ENCODE measurements at regions not wholly inside any gene's neighbourhood (a gene's known extent, or its start where the extent isn't known, plus 50 kb on each side); places are given as distances from the start of the nearest gene placed in this dataset.

GRCh38 chr2:79452651-79453050, 60.2 kb upstream of the CTNNA2 start:
- TF ChIP-seq, protein P1, sequence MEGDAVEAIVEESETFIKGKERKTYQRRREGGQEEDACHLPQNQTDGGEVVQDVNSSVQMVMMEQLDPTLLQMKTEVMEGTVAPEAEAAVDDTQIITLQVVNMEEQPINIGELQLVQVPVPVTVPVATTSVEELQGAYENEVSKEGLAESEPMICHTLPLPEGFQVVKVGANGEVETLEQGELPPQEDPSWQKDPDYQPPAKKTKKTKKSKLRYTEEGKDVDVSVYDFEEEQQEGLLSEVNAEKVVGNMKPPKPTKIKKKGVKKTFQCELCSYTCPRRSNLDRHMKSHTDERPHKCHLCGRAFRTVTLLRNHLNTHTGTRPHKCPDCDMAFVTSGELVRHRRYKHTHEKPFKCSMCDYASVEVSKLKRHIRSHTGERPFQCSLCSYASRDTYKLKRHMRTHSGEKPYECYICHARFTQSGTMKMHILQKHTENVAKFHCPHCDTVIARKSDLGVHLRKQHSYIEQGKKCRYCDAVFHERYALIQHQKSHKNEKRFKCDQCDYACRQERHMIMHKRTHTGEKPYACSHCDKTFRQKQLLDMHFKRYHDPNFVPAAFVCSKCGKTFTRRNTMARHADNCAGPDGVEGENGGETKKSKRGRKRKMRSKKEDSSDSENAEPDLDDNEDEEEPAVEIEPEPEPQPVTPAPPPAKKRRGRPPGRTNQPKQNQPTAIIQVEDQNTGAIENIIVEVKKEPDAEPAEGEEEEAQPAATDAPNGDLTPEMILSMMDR (IDR thresholded peaks at IDR 0.05): no peak
- TF ChIP-seq POLR2A (IDR thresholded peaks at IDR 0.05) (no peak), EP300 (IDR thresholded peaks at IDR 0.05) (no peak)

Data from ovary (tissue), 3 donors.